ENCODE measurements at regions not wholly inside any gene's neighbourhood (a gene's known extent, or its start where the extent isn't known, plus 50 kb on each side); places are given as distances from the start of the nearest gene placed in this dataset.
A peak's percentile ranks its signal among the peaks of the same experiment; 100 is the strongest.

GRCh38 chr9:129498451-129499384 lies 122.2 kb downstream of the C9orf50 start:
- Mint-ChIP-seq H3K27me3 (ENCODE audit: low read depth) (no peaks in the 10 kb centered on the region), H3K36me3 (ENCODE audit: low read depth) (peaks cover 1% of the 10 kb centered on the region), H3K4me1 (ENCODE audit: low read depth) (peaks cover 78% of the 10 kb centered on the region), H3K4me3 (ENCODE audit: unreplicated experiment) (peak overlapping the region; percentile 99), H3K27ac (ENCODE audit: unreplicated experiment) (peak overlapping the region; percentile 100), H3K9me3 (ENCODE audit: low read depth) (no peaks in the 10 kb centered on the region)
- no peak for DNase-seq (ENCODE audit: low spot score)
- TF ChIP-seq CTCF (IDR thresholded peaks at IDR 0.05), result no peak

GRCh38 chr9:129497813-129498450 lies 123.0 kb downstream of the C9orf50 start:
- peak overlapping the region; percentile 100 for H3K27ac Mint-ChIP-seq (ENCODE audit: unreplicated experiment)
- H3K4me1 Mint-ChIP-seq (ENCODE audit: low read depth), result peaks cover 81% of the 10 kb centered on the region
- H3K4me3 Mint-ChIP-seq (ENCODE audit: unreplicated experiment), result peak overlapping the region; percentile 99
- H3K36me3 Mint-ChIP-seq (ENCODE audit: low read depth), result peaks cover 1% of the 10 kb centered on the region
- no peaks in the 10 kb centered on the region for H3K27me3 Mint-ChIP-seq (ENCODE audit: low read depth)
- no peak for DNase-seq (ENCODE audit: low spot score)
- no peaks in the 10 kb centered on the region for H3K9me3 Mint-ChIP-seq (ENCODE audit: low read depth)
- TF ChIP-seq CTCF (IDR thresholded peaks at IDR 0.05), result no peak

GRCh38 chr9:129497005-129497812 lies 123.7 kb downstream of the C9orf50 start:
- peak overlapping the region; percentile 100 for H3K27ac Mint-ChIP-seq (ENCODE audit: unreplicated experiment)
- H3K4me3 Mint-ChIP-seq (ENCODE audit: unreplicated experiment), result peak overlapping the region; percentile 99
- H3K36me3 Mint-ChIP-seq (ENCODE audit: low read depth), result peaks cover 1% of the 10 kb centered on the region
- peak; percentile 27 for TF ChIP-seq CTCF (IDR thresholded peaks at IDR 0.05)
- DNase-seq (ENCODE audit: low spot score), result no peak
- H3K9me3 Mint-ChIP-seq (ENCODE audit: low read depth), result no peaks in the 10 kb centered on the region
- H3K27me3 Mint-ChIP-seq (ENCODE audit: low read depth), result no peaks in the 10 kb centered on the region
- H3K4me1 Mint-ChIP-seq (ENCODE audit: low read depth), result peaks cover 80% of the 10 kb centered on the region

- TF ChIP-seq CTCF (IDR thresholded peaks at IDR 0.05), result no peak
- peak; percentile 99 for DNase-seq (ENCODE audit: low spot score)
- Mint-ChIP-seq H3K4me1 (ENCODE audit: low read depth) (peaks cover 80% of the 10 kb centered on the region), H3K4me3 (ENCODE audit: unreplicated experiment) (peak overlapping the region; percentile 99), H3K9me3 (ENCODE audit: low read depth) (no peaks in the 10 kb centered on the region), H3K36me3 (ENCODE audit: low read depth) (no peaks in the 10 kb centered on the region), H3K27me3 (ENCODE audit: low read depth) (no peaks in the 10 kb centered on the region), H3K27ac (ENCODE audit: unreplicated experiment) (peak overlapping the region; percentile 100)
Observed at GRCh38 chr9:129496473-129497004, 124.4 kb downstream of the C9orf50 start.

Measured in chondrocyte (in vitro differentiated cells).